ENCODE measurements at regions not wholly inside any gene's neighbourhood (a gene's known extent, or its start where the extent isn't known, plus 50 kb on each side); places are given as distances from the start of the nearest gene placed in this dataset.
"Not testable (repeated sequence)": the region's sequence is repeated elsewhere in the genome, so short reads cannot be mapped to it uniquely, and the experiment has no call there.

GRCh38 chr14:88960496-88960895 is 136.0 kb downstream of the TTC8 start:
- DNase-seq (ENCODE audit: low read depth): no peak
- no peak overlapping the region for H3K4me3 ChIP-seq (ENCODE audit: low read length)
- TF ChIP-seq, protein P1, sequence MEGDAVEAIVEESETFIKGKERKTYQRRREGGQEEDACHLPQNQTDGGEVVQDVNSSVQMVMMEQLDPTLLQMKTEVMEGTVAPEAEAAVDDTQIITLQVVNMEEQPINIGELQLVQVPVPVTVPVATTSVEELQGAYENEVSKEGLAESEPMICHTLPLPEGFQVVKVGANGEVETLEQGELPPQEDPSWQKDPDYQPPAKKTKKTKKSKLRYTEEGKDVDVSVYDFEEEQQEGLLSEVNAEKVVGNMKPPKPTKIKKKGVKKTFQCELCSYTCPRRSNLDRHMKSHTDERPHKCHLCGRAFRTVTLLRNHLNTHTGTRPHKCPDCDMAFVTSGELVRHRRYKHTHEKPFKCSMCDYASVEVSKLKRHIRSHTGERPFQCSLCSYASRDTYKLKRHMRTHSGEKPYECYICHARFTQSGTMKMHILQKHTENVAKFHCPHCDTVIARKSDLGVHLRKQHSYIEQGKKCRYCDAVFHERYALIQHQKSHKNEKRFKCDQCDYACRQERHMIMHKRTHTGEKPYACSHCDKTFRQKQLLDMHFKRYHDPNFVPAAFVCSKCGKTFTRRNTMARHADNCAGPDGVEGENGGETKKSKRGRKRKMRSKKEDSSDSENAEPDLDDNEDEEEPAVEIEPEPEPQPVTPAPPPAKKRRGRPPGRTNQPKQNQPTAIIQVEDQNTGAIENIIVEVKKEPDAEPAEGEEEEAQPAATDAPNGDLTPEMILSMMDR (IDR thresholded peaks at IDR 0.05; ENCODE audit: insufficient read depth, low read depth, low read length, missing control alignments): no peak

- H3K4me3 ChIP-seq (ENCODE audit: low read length): no peak overlapping the region
- DNase-seq (ENCODE audit: low read depth): no peak
- TF ChIP-seq, protein P1 (IDR thresholded peaks at IDR 0.05; ENCODE audit: insufficient read depth, low read depth, low read length, missing control alignments): no peak
These were observed 136.8 kb downstream of the TTC8 start for GRCh38 chr14:88961214-88961613.

DNA sequence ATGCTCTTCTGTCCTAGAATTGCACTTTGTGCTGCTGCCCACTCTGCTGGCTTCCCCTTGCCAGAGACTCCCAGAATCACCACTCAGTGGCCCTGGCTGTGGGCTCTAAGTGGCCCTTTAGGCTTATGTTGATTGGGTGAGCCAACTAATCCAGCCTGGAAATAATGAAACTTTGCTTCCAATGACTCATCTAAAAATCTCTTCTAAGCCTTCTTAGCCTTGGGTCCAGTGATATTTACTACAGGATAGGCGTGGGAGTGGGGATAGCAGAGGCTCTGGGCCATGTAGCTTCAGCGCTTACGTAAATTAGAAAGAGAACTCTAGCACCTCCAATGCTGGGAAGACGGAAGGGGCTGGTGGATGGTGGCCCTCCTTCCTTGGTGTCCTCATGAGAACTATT is 137.9 kb downstream of the TTC8 start:
- H3K4me3 ChIP-seq (ENCODE audit: low read length): no peak overlapping the region
- no peak for DNase-seq (ENCODE audit: low read depth)
- TF ChIP-seq, protein P1 (IDR thresholded peaks at IDR 0.05; ENCODE audit: insufficient read depth, low read depth, low read length, missing control alignments): no peak

- no peak for DNase-seq (ENCODE audit: low read depth)
- no peak overlapping the region for H3K4me3 ChIP-seq (ENCODE audit: low read length)
- TF ChIP-seq, protein P1 (IDR thresholded peaks at IDR 0.05; ENCODE audit: insufficient read depth, low read depth, low read length, missing control alignments): no peak
These were observed 142.8 kb downstream of the TTC8 start for GRCh38 chr14:88967299-88967698.

DNA sequence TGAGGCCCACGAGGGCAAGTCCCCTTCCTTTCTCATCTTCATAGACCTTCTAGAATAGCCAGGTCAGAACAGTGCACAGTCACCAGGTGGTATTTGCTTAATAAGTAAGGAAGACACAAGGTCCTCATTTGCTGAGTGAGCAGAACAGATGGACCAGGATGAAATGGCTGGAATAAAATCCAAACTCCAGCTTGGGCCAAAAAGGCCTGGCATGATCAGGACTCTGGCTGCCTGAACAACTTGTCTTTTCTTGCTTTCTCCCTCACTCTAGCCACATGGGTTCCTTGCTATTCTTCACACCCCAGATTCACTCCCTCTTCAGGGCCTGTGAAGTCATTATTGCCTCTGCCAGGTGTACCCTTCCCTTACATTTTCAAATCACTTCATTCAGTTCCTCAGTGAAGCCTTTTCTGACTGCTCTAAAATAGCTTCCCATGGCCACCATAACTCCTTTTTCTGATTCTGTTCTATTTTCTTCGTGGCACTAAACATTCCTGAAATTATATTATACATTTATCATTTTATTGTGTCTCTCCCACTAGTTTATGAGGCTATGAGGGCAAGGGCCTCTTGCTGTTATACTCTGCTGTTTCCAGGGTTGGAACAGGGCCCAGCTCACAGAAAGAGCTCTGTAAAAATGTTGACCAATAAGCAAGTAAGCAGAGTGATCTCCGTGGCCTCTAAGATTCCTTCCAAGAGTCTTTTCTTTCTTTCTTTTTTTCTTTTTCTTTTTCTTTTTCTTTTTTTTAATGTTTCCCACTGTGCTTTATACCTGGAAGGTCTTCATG is 150.8 kb downstream of the TTC8 start:
- no peak overlapping the region for H3K4me3 ChIP-seq (ENCODE audit: low read length)
- TF ChIP-seq, protein P1 (IDR thresholded peaks at IDR 0.05; ENCODE audit: insufficient read depth, low read depth, low read length, missing control alignments): no peak
- no peak for DNase-seq (ENCODE audit: low read depth)

GRCh38 chr14:88975926-88976325 is 151.5 kb downstream of the TTC8 start:
- no peak for DNase-seq (ENCODE audit: low read depth)
- TF ChIP-seq, protein P1 (IDR thresholded peaks at IDR 0.05; ENCODE audit: insufficient read depth, low read depth, low read length, missing control alignments): no peak
- no peak overlapping the region for H3K4me3 ChIP-seq (ENCODE audit: low read length)

DNA sequence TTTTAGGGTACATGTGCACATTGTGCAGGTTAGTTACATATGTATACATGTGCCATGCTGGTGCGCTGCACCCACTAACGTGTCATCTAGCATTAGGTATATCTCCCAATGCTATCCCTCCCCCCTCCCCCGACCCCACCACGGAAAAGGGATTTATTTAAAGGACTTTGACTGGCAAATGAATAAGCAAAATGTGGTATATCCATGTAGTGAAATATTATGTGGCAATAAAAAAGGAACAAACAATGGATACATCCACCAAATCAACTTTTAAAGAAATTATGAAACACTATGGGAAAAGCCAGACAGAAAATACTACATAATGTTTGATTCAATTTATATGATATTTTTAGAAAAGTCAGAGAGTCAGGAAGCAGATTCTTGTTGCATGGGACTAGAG is 156.5 kb downstream of the TTC8 start:
- not testable (repeated sequence) for DNase-seq (ENCODE audit: low read depth); H3K4me3 ChIP-seq (ENCODE audit: low read length)

Data from epithelial cell of esophagus (primary cell).